H1 (cell line): ENCODE measurements at regions not wholly inside any gene's neighbourhood (a gene's known extent, or its start where the extent isn't known, plus 50 kb on each side); places are given as distances from the start of the nearest gene placed in this dataset.

Experiments
- CTCF ChIA-PET: fragments of 300-600 bp; sonication (Branson Sonifier 250); formaldehyde crosslinking; loops from one replicate; lab custom pipeline; 2021; ENCODE audit not compliant: partially characterized antibody; lab: Charles Lee
- POLR2A ChIA-PET: fragments of 300-600 bp; sonication (Branson Sonifier 250); formaldehyde crosslinking; loops from one replicate; lab custom pipeline; 2021; ENCODE audit warnings: inconsistent platforms; ENCODE audit not compliant: partially characterized antibody; lab: Charles Lee
- DNase-seq, 2 experiments: peaks; one replicate each; pipeline versions ENCODE4 v3.0.0 to v3.0.0-alpha.2; 2010 to 2022; ENCODE audit warnings: low spot score in 2 of 2, low read depth in 1 of 2, mixed read lengths in 1 of 2
- FAIRE-seq: peaks from 2 replicates; lab custom pipeline; 2011; peaks lifted over from hg19 to GRCh38; lab: Jason Lieb, UNC
- H2AFZ ChIP-seq: 2 replicates; pipeline ENCODE4 v1.8.1; 2012; ENCODE audit warnings: low read length, inconsistent platforms
- H2AK5ac ChIP-seq: 2 replicates; pipeline ENCODE4 v1.6.1; 2013; ENCODE audit warnings: low read depth, low read length
- H2BK120ac ChIP-seq: replicated peaks from 2 replicates; pipeline ENCODE3; 2013; ENCODE audit warnings: low read depth, low read length, inconsistent platforms
- H2BK12ac ChIP-seq: 2 replicates; pipeline ENCODE4 v1.6.1; 2013; ENCODE audit warnings: low read depth, low read length
- H2BK15ac ChIP-seq: 2 replicates; pipeline ENCODE4 v1.6.1; 2013; ENCODE audit warnings: low read length
- H2BK20ac ChIP-seq: 2 replicates; pipeline ENCODE4 v1.6.1; 2013; ENCODE audit warnings: low read length
- H2BK5ac ChIP-seq: 2 replicates; pipeline ENCODE4 v1.6.1; 2013; ENCODE audit warnings: low read depth, low read length
- H3K14ac ChIP-seq: 2 replicates; pipeline ENCODE4 v1.6.1; 2013; ENCODE audit warnings: inconsistent platforms; ENCODE audit not compliant: insufficient read length
- H3K18ac ChIP-seq: 2 replicates; pipeline ENCODE4 v1.6.1; 2013; ENCODE audit warnings: low read length; ENCODE audit errors: extremely low read depth
- H3K23ac ChIP-seq: 2 replicates; pipeline ENCODE4 v1.6.1; 2013; ENCODE audit warnings: inconsistent platforms; ENCODE audit not compliant: insufficient read length
- H3K23me2 ChIP-seq: 2 replicates; pipeline ENCODE4 v1.6.1; 2013; ENCODE audit warnings: low read depth, low read length
- H3K27ac ChIP-seq: 2 replicates; pipeline ENCODE4 v1.6.1; 2011; ENCODE audit warnings: low read depth, low read length, inconsistent platforms
- H3K27me3 ChIP-seq, 4 experiments: replicated peaks in 1 of 4; 1 replicate in 1 of 4; 2 replicates in 3 of 4; pipeline versions ENCODE4 v1.6.1 to v1.8.1; 2011 to 2013; ENCODE audit warnings: low read length in 3 of 4, mild to moderate bottlenecking in 3 of 4, inconsistent platforms in 2 of 4, mixed read lengths in 2 of 4, moderate library complexity in 1 of 4; ENCODE audit not compliant: control insufficient read depth in 3 of 4, insufficient read depth in 3 of 4; ENCODE audit errors: extremely low read depth in 1 of 4
- H3K36me3 ChIP-seq, 4 experiments: 2 replicates each; pipeline versions ENCODE4 v1.6.1 to v1.8.1; 2011 to 2013; ENCODE audit warnings: mild to moderate bottlenecking in 4 of 4, low read length in 3 of 4, moderate library complexity in 2 of 4, control low read depth in 1 of 4, inconsistent platforms in 1 of 4; ENCODE audit not compliant: insufficient read depth in 4 of 4, control insufficient read depth in 2 of 4
- H3K4ac ChIP-seq: replicated peaks from 2 replicates; pipeline ENCODE3; 2013; ENCODE audit warnings: low read length, low read depth, mixed read lengths, inconsistent platforms; ENCODE audit not compliant: insufficient read length
- H3K4me1 ChIP-seq, 4 experiments: replicated peaks in 1 of 4; 1 replicate in 1 of 4; 2 replicates in 3 of 4; pipeline versions ENCODE4 v1.6.1 to v1.8.1; 2011 to 2013; ENCODE audit warnings: low read length in 3 of 4, inconsistent platforms in 2 of 4, mixed read lengths in 1 of 4; ENCODE audit not compliant: insufficient read depth in 4 of 4, control insufficient read depth in 3 of 4
- H3K4me2 ChIP-seq, 2 experiments: 2 replicates each; pipeline versions ENCODE4 v1.6.1 to v1.8.1; 2011 to 2013; ENCODE audit warnings: low read depth in 2 of 2, low read length in 2 of 2, control low read depth in 1 of 2, inconsistent platforms in 1 of 2, mild to moderate bottlenecking in 1 of 2; ENCODE audit not compliant: insufficient read depth in 1 of 2
- H3K4me3 ChIP-seq, 4 experiments: fragments of 200-600, 300-600 bp in 1 of 4; sonication (generic), shearing (Covaris generic), sonication (Bioruptor Twin) in 1 of 4; 2 replicates each; pipeline versions ENCODE4 v1.5.1 to v1.8.1; 2011 to 2016; ENCODE audit warnings: low read length in 4 of 4, low read depth in 3 of 4, control low read depth in 2 of 4, inconsistent platforms in 2 of 4, mild to moderate bottlenecking in 2 of 4, mixed read lengths in 1 of 4, moderate library complexity in 1 of 4; ENCODE audit not compliant: insufficient read depth in 2 of 4; ENCODE audit errors: extremely low read depth in 1 of 4
- H3K56ac ChIP-seq: replicated peaks from 2 replicates; pipeline ENCODE3; 2013; ENCODE audit warnings: low read depth, mild to moderate bottlenecking, mixed read lengths, low read length, inconsistent platforms; ENCODE audit not compliant: insufficient read length
- H3K79me1 ChIP-seq: 2 replicates; pipeline ENCODE4 v1.6.1; 2013; ENCODE audit warnings: low read depth, low read length, control low read depth
- H3K79me2 ChIP-seq, 2 experiments: 2 replicates each; pipeline versions ENCODE4 v1.6.1 to v1.8.1; 2012 to 2013; ENCODE audit warnings: low read length in 2 of 2, mild to moderate bottlenecking in 2 of 2, inconsistent platforms in 1 of 2; ENCODE audit not compliant: insufficient read depth in 2 of 2, control insufficient read depth in 1 of 2
- H3K9ac ChIP-seq, 4 experiments: replicated peaks in 1 of 4; 1 replicate in 1 of 4; 2 replicates in 3 of 4; pipeline versions ENCODE4 v1.6.1 to v1.8.1; 2011 to 2013; ENCODE audit warnings: low read depth in 3 of 4, low read length in 3 of 4, control low read depth in 2 of 4, mild to moderate bottlenecking in 2 of 4, moderate library complexity in 2 of 4, inconsistent platforms in 1 of 4; ENCODE audit errors: extremely low read depth in 1 of 4
- H3K9me3 ChIP-seq, 2 experiments: 2 replicates each; pipeline versions ENCODE4 v1.6.1 to v1.8.1; 2012 to 2013; ENCODE audit warnings: mild to moderate bottlenecking in 2 of 2, moderate library complexity in 2 of 2, control low read depth in 1 of 2, inconsistent platforms in 1 of 2, low read depth in 1 of 2, low read length in 1 of 2, mixed read lengths in 1 of 2; ENCODE audit not compliant: insufficient read depth in 2 of 2
- H4K20me1 ChIP-seq, 2 experiments: replicated peaks in 1 of 2; 2 replicates each; pipeline versions ENCODE3 to v1.8.1; 2011 to 2013; ENCODE audit warnings: inconsistent platforms in 2 of 2, low read length in 2 of 2, mild to moderate bottlenecking in 1 of 2; ENCODE audit not compliant: insufficient read depth in 2 of 2, control insufficient read depth in 1 of 2
- H4K5ac ChIP-seq: 2 replicates; pipeline ENCODE4 v1.6.1; 2013; ENCODE audit warnings: low read length, low read depth, mixed read lengths, inconsistent platforms; ENCODE audit not compliant: insufficient read length
- H4K8ac ChIP-seq: 2 replicates; pipeline ENCODE4 v1.8.0; 2013; ENCODE audit warnings: mild to moderate bottlenecking, moderate library complexity, low read length, inconsistent platforms; ENCODE audit not compliant: insufficient read depth; ENCODE audit errors: extremely low read depth
- H4K91ac ChIP-seq: replicated peaks from 2 replicates; pipeline ENCODE3; 2013; ENCODE audit warnings: low read length, mixed read lengths, inconsistent platforms; ENCODE audit not compliant: insufficient read length
- BCL11A ChIP-seq, 2 experiments: IDR thresholded peaks; one replicate each; pipeline ENCODE4 v1.6.1; 2011; ENCODE audit warnings: low read depth in 2 of 2, low read length in 2 of 2, mild to moderate bottlenecking in 2 of 2
- BRCA1 ChIP-seq: IDR thresholded peaks from 2 replicates; pipeline ENCODE4 v1.6.1; 2012; ENCODE audit warnings: low read depth, low read length, improper control_type of control experiment
- EZH2 ChIP-seq: fragments of 200-600 bp; sonication (generic); IDR thresholded peaks from 2 replicates; pipeline ENCODE4 v1.7.1; 2012; ENCODE audit warnings: low read depth, mild to moderate bottlenecking, moderate library complexity, low read length, inconsistent platforms; ENCODE audit not compliant: severe bottlenecking
- GTF2F1 ChIP-seq: IDR thresholded peaks from 2 replicates; pipeline ENCODE4 v1.6.1; 2012; ENCODE audit warnings: low read depth, low read length, improper control_type of control experiment, borderline replicate concordance
- HDAC2 ChIP-seq, 2 experiments: fragments of 300-600 bp in 1 of 2; sonication (generic) in 1 of 2; IDR thresholded peaks; 2 replicates each; pipeline ENCODE4 v1.6.1; 2011 to 2012; ENCODE audit warnings: low read depth in 2 of 2, low read length in 2 of 2, mild to moderate bottlenecking in 2 of 2, moderate library complexity in 2 of 2, borderline replicate concordance in 1 of 2, inconsistent platforms in 1 of 2
- KDM5A ChIP-seq: fragments of 200-600 bp; IDR thresholded peaks from 2 replicates; pipeline ENCODE4 v1.7.1; 2012; ENCODE audit warnings: mild to moderate bottlenecking, low read length, inconsistent platforms, mixed read lengths
- RAD21 ChIP-seq, 2 experiments: IDR thresholded peaks in 1 of 2; conservative IDR thresholded peaks in 1 of 2; 2 replicates each; pipeline ENCODE4 v1.6.1; 2011; ENCODE audit warnings: low read depth in 2 of 2, low read length in 2 of 2, improper control_type of control experiment in 1 of 2, inconsistent platforms in 1 of 2, mild to moderate bottlenecking in 1 of 2, moderate library complexity in 1 of 2
- RFX5 ChIP-seq: IDR thresholded peaks from 2 replicates; pipeline ENCODE4 v1.6.1; 2011; ENCODE audit warnings: low read depth, low read length, improper control_type of control experiment, borderline replicate concordance
- RNF2 ChIP-seq: fragments of 200-900, 300-1000 bp; sonication (generic); IDR thresholded peaks from 2 replicates; pipeline ENCODE4 v1.7.1; 2016; ENCODE audit warnings: borderline replicate concordance, low read depth, mild to moderate bottlenecking, antibody characterized with exemption, low read length; ENCODE audit not compliant: poor library complexity, severe bottlenecking; ENCODE audit errors: missing control alignments
- SAP30 ChIP-seq: fragments of 300-600 bp; sonication (generic); IDR thresholded peaks from 2 replicates; pipeline ENCODE4 v1.7.1; 2012; ENCODE audit warnings: low read length, moderate library complexity, mild to moderate bottlenecking, inconsistent platforms; ENCODE audit not compliant: insufficient read depth, insufficient replicate concordance
- SIRT6 ChIP-seq: IDR thresholded peaks from one replicate; pipeline ENCODE4 v1.7.1; 2012; ENCODE audit warnings: low read length, inconsistent platforms
- SUZ12 ChIP-seq: fragments of 200-600 bp; sonication (generic); IDR thresholded peaks from 2 replicates; pipeline ENCODE4 v1.6.1; 2012; ENCODE audit warnings: mild to moderate bottlenecking, inconsistent platforms, low read length, moderate library complexity, mixed read lengths
- WGBS, 2 experiments: shearing (Covaris generic) in 1 of 2; methylation state at CpG; one replicate each; pipeline versions ENCODE4 v1.1.6 to v1.1.7; 2013 to 2015; ENCODE audit warnings: low lambda C conversion rate in 2 of 2, mixed read lengths in 2 of 2, inconsistent platforms in 1 of 2, low coverage in 1 of 2, missing lambda C conversion rate in 1 of 2; ENCODE audit not compliant: insufficient replicate concordance in 2 of 2, insufficient coverage in 1 of 2, insufficient read length in 1 of 2; ENCODE audit errors: extremely low coverage in 1 of 2, missing lambda C conversion rate in 1 of 2; 5-methylcytosine and 5-hydroxymethylcytosine counted together
- TF ChIP-seq, protein P1 (sequence below): IDR thresholded peaks from 2 replicates; pipeline ENCODE4 v1.6.1; 2011; ENCODE audit warnings: low read depth, mild to moderate bottlenecking, low read length; ENCODE audit not compliant: insufficient read depth

DNA sequence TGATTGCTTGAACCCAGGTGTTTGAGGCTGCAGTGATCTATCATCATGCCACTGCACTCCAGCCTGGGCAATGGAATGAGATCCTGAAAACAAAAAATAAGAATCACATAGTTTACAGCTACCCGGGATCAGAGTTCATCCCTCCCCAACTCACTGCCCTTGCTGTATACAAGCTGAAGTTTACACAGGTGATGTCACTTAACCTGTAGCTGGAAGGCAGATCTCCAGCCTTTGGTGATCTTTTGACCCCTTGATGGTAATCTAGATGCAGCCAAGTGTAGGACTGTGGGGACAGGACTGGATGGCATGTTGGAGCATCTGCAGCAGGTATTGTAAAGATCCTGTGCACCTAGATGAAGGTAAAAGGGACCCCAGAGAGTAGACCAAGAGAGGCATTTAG, 66.7 kb upstream of the SLC14A2 start:
- Histone ChIP-seq H3K23me2 (no peaks in the 10 kb centered on the region), H2BK5ac (no peak overlapping the region), H2BK120ac (no peak overlapping the region), H3K27me3 (no peaks in the 10 kb centered on the region), H2BK12ac (no peak overlapping the region), H3K4me2 (no peak overlapping the region), H3K79me2 (no peaks in the 10 kb centered on the region), H3K4me1 (no peaks in the 10 kb centered on the region), H3K56ac (no peak overlapping the region), H2BK15ac (no peak overlapping the region), H4K8ac (0 out of 2 replicates have a peak overlapping the region, but pooled peaks have one; percentile 14), H2AFZ (no peak overlapping the region), H3K23ac (no peak overlapping the region), H2BK20ac (no peak overlapping the region), H4K5ac (no peak overlapping the region), H3K14ac (no peak overlapping the region), H2AK5ac (no peak overlapping the region), H3K36me3 (no peaks in the 10 kb centered on the region), H3K9me3 (no peaks in the 10 kb centered on the region), H4K91ac (no peak overlapping the region), H3K4me3 (no peak overlapping the region), H3K18ac (no peak overlapping the region), H3K4ac (no peak overlapping the region), H3K27ac (no peak overlapping the region), H4K20me1 (no peaks in the 10 kb centered on the region), H3K79me1 (no peaks in the 10 kb centered on the region), H3K9ac (no peak overlapping the region)
- no peak for DNase-seq
- POLR2A ChIA-PET: no interaction called here
- 64% methylated on average over 1 of the region's 1 CpG; no CpG with 5 or more reads in 1 of the 2 experiments for WGBS, 2 experiments
- CTCF ChIA-PET: no interaction called here
- FAIRE-seq: no peak
- no peak for TF ChIP-seq SAP30
- no peak for TF ChIP-seq RAD21 (IDR thresholded peaks at IDR 0.05 in 1 of 2, conservative IDR thresholded peaks at IDR 0.05 in 1 of 2; ENCODE audit: low read depth in 2 of 2, low read length in 2 of 2)
- no peak for TF ChIP-seq BRCA1
- TF ChIP-seq, protein P1, sequence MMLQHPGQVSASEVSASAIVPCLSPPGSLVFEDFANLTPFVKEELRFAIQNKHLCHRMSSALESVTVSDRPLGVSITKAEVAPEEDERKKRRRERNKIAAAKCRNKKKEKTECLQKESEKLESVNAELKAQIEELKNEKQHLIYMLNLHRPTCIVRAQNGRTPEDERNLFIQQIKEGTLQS: no peak
- TF ChIP-seq KDM5A: no peak
- no peak for TF ChIP-seq SUZ12
- no peak for TF ChIP-seq GTF2F1
- TF ChIP-seq SIRT6: no peak
- no peak for TF ChIP-seq HDAC2 (IDR thresholded peaks at IDR 0.05; ENCODE audit: borderline replicate concordance in 1 of 2, low read depth in 2 of 2, low read length in 2 of 2)
- no peak for TF ChIP-seq BCL11A (IDR thresholded peaks at IDR 0.05; ENCODE audit: low read depth in 2 of 2, low read length in 2 of 2)
- no peak for TF ChIP-seq RFX5
- TF ChIP-seq RNF2: no peak
- no peak for TF ChIP-seq EZH2
